ENCODE measurements at regions not wholly inside any gene's neighbourhood (a gene's known extent, or its start where the extent isn't known, plus 50 kb on each side); places are given as distances from the start of the nearest gene placed in this dataset.

DNA sequence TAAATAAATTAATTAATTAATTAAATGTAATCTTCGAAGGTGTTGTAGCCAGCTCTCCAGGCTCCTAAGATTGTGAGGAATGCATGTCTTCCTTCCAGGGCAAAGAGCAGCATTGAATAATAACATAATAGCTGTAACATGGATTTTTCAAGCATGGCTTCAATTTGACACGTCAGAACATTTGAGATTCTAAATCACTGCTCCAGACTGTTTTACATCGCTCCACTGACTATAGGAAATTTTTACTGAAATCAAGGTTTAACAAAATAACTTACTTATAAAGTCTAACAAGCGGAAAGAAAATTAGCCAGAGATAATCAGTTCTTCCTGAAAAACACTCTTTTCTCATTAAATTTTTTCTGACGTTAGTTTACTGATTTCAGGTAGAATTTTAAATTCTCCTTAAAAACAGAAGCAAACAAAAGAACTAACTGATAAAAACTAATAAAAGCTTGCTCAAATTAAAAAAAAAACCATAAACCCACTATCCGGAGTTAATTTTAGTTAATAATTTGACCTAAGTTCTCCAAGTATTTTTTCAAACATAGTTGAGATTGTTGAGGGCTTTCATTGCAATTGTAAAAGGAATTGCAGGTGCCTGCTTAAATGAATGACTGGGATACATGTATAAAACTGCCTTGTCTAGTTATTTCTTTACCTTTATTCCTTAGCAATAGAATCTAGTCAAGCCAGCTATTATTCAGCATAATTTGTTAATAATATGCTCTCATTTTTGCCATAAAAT, 51.2 kb upstream of the SGCE start (continued):
- TF ChIP-seq, protein P1, sequence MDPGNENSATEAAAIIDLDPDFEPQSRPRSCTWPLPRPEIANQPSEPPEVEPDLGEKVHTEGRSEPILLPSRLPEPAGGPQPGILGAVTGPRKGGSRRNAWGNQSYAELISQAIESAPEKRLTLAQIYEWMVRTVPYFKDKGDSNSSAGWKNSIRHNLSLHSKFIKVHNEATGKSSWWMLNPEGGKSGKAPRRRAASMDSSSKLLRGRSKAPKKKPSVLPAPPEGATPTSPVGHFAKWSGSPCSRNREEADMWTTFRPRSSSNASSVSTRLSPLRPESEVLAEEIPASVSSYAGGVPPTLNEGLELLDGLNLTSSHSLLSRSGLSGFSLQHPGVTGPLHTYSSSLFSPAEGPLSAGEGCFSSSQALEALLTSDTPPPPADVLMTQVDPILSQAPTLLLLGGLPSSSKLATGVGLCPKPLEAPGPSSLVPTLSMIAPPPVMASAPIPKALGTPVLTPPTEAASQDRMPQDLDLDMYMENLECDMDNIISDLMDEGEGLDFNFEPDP (CRISPR knock-in tag; conservative IDR thresholded peaks at IDR 0.05) = no peak
- TF ChIP-seq ZNF7 (CRISPR knock-in tag; IDR thresholded peaks at IDR 0.05) (no peak), KLF11 (CRISPR knock-in tag; IDR thresholded peaks at IDR 0.05) (no peak), ZNF256 (CRISPR knock-in tag; conservative IDR thresholded peaks at IDR 0.05) (no peak)

DNA sequence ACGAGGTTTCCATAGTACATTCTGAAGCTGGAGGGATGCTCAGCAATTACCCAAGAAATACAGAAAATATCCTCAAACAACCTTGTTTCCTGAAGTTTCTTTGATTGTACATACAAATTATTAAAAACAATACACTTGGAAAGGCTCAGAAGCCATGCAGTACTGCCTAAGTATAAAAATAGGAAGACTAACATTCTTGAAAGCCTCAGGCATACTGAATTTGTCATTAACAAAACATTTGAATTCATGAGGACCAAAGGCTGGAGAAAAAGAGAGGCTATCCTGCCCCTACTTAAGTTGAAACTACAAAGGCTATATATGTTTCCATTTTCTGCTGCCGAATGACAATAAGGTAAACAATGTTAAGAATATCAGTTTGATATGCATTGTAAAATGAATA, 54.3 kb upstream of the SGCE start:
- Histone ChIP-seq H3K36me3 (replicated peaks in 1 of 2; ENCODE audit: control insufficient read depth in 1 of 2, insufficient read depth in 2 of 2, low read length in 2 of 2) (no peaks in the 10 kb centered on the region), H3K27ac (ENCODE audit: extremely low read length, insufficient read depth, low read length) (no peak overlapping the region), H3K4me1 (ENCODE audit: insufficient read depth, low read length) (no peaks in the 10 kb centered on the region; the same call in 1 of the 2 replicates), H4K20me1 (ENCODE audit: insufficient read depth, low read length) (no peaks in the 10 kb centered on the region), H3K9me3 (ENCODE audit: low read length) (no peaks in the 10 kb centered on the region), H2AFZ (ENCODE audit: low read length) (no peak overlapping the region), H3K27me3 (ENCODE audit: control insufficient read depth in 1 of 2, insufficient read depth in 2 of 2, low read length in 2 of 2) (no peaks in the 10 kb centered on the region), H3K79me2 (ENCODE audit: insufficient read depth, low read length) (no peaks in the 10 kb centered on the region), H3K9ac (ENCODE audit: insufficient read depth, low read depth, low read length) (no peak overlapping the region), H3K4me2 (ENCODE audit: low read depth, low read length) (no peak overlapping the region), H3K4me3 (replicated peaks in 1 of 3; ENCODE audit: insufficient read depth in 1 of 3, low read depth in 2 of 3, low read length in 3 of 3) (no peak overlapping the region)
- no peak for ATAC-seq
- TF ChIP-seq ZSCAN21 (CRISPR knock-in tag; IDR thresholded peaks at IDR 0.05; ENCODE audit: borderline replicate concordance) (no peak), BHLHE40 (IDR thresholded peaks at IDR 0.05; ENCODE audit: low read length) (no peak), ARHGAP35 (CRISPR knock-in tag; IDR thresholded peaks at IDR 0.05; ENCODE audit: borderline replicate concordance) (no peak), GTF3A (CRISPR knock-in tag; conservative IDR thresholded peaks at IDR 0.05) (no peak)
- TF ChIP-seq, protein P2, sequence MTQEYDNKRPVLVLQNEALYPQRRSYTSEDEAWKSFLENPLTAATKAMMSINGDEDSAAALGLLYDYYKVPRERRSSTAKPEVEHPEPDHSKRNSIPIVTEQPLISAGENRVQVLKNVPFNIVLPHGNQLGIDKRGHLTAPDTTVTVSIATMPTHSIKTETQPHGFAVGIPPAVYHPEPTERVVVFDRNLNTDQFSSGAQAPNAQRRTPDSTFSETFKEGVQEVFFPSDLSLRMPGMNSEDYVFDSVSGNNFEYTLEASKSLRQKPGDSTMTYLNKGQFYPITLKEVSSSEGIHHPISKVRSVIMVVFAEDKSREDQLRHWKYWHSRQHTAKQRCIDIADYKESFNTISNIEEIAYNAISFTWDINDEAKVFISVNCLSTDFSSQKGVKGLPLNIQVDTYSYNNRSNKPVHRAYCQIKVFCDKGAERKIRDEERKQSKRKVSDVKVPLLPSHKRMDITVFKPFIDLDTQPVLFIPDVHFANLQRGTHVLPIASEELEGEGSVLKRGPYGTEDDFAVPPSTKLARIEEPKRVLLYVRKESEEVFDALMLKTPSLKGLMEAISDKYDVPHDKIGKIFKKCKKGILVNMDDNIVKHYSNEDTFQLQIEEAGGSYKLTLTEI (CRISPR knock-in tag; conservative IDR thresholded peaks at IDR 0.05) = no peak
- TF ChIP-seq, protein P3, sequence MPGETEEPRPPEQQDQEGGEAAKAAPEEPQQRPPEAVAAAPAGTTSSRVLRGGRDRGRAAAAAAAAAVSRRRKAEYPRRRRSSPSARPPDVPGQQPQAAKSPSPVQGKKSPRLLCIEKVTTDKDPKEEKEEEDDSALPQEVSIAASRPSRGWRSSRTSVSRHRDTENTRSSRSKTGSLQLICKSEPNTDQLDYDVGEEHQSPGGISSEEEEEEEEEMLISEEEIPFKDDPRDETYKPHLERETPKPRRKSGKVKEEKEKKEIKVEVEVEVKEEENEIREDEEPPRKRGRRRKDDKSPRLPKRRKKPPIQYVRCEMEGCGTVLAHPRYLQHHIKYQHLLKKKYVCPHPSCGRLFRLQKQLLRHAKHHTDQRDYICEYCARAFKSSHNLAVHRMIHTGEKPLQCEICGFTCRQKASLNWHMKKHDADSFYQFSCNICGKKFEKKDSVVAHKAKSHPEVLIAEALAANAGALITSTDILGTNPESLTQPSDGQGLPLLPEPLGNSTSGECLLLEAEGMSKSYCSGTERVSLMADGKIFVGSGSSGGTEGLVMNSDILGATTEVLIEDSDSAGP (CRISPR knock-in tag; IDR thresholded peaks at IDR 0.05; ENCODE audit: borderline replicate concordance) = no peak
- intact Hi-C loops (cut with micrococcal nuclease; ENCODE audit: unreplicated experiment) (no loop called here), in situ Hi-C loops (cut with HindIII; ENCODE audit: extremely low pct_ligation_motif_present, low pct_unique_long_range_greater_than_20kb) (no loop called here)
- no peak for DNase-seq (ENCODE audit: low spot score)
- CTCF ChIA-PET (ENCODE audit: low intra/inter-chr PET ratio, low total read pairs) = no interaction called here
- WGBS (ENCODE audit: low lambda C conversion rate) = 72% methylated on average over 2 of the region's 2 CpGs
- POLR2A ChIA-PET = no interaction called here
- FAIRE-seq = no peak
- no TSS peak for BruUV-seq (replicated peaks)
